Renal cortical epithelial cell (primary cell): ENCODE measurements at regions not wholly inside any gene's neighbourhood (a gene's known extent, or its start where the extent isn't known, plus 50 kb on each side); places are given as distances from the start of the nearest gene placed in this dataset.
A peak's percentile ranks its signal among the peaks of the same experiment; 100 is the strongest.
"Not testable (repeated sequence)": the region's sequence is repeated elsewhere in the genome, so short reads cannot be mapped to it uniquely, and the experiment has no call there.

Source experiments
- DNase-seq: peaks from one replicate; pipeline ENCODE4 v3.0.0-alpha.2; 2011; ENCODE audit warnings: low read depth

GRCh38 chrY:19541475-19542306, 202.8 kb downstream of the KDM5D start:
- DNase-seq: peak; percentile 0

GRCh38 chrY:19535697-19536096, 208.8 kb downstream of the KDM5D start:
- DNase-seq: not testable (repeated sequence)

- DNase-seq: no peak
Observed at GRCh38 chrY:19521976-19522375, 222.6 kb downstream of the KDM5D start.

GRCh38 chrY:19503092-19503449, 241.5 kb downstream of the KDM5D start:
- no peak for DNase-seq

- DNase-seq: no peak
Observed at GRCh38 chrY:19502169-19503091, 242.1 kb downstream of the KDM5D start.

GRCh38 chrY:19498556-19498955, 246.0 kb downstream of the KDM5D start:
- DNase-seq: no peak

- DNase-seq: no peak
Observed at GRCh38 chrY:19487494-19487893, 257.0 kb downstream of the KDM5D start.

- DNase-seq: no peak
Observed at GRCh38 chrY:19484997-19485396, 259.5 kb downstream of the KDM5D start.

- no peak for DNase-seq
Observed at GRCh38 chrY:19479141-19479540, 265.4 kb downstream of the KDM5D start.

GRCh38 chrY:19477959-19478358, 266.6 kb downstream of the KDM5D start:
- no peak for DNase-seq

- no peak for DNase-seq
Observed at GRCh38 chrY:19465809-19466208, 278.7 kb downstream of the KDM5D start.

GRCh38 chrY:19456855-19457448, 287.6 kb downstream of the KDM5D start:
- DNase-seq: no peak

GRCh38 chrY:19433059-19433458, 311.5 kb downstream of the KDM5D start:
- peak; percentile 52 for DNase-seq

GRCh38 chrY:19427736-19428518, 316.6 kb downstream of the KDM5D start:
- DNase-seq: peak; percentile 38

- not testable (repeated sequence) for DNase-seq
Observed at GRCh38 chrY:19427191-19427590, 317.3 kb downstream of the KDM5D start.

- DNase-seq: peak; percentile 78
Observed at GRCh38 chrY:19410980-19411766, 333.4 kb downstream of the KDM5D start.

GRCh38 chrY:19406246-19406645, 338.3 kb downstream of the KDM5D start:
- no peak for DNase-seq

GRCh38 chrY:19405598-19405997, 338.9 kb downstream of the KDM5D start:
- no peak for DNase-seq

GRCh38 chrY:19392876-19393275, 351.6 kb downstream of the KDM5D start:
- DNase-seq: no peak

GRCh38 chrY:19391922-19392321, 352.6 kb downstream of the KDM5D start:
- no peak for DNase-seq

GRCh38 chrY:19365321-19365720, 379.2 kb downstream of the KDM5D start:
- no peak for DNase-seq
